Erythroblast (primary cell): ENCODE measurements at regions not wholly inside any gene's neighbourhood (a gene's known extent, or its start where the extent isn't known, plus 50 kb on each side); places are given as distances from the start of the nearest gene placed in this dataset.

Experiments
- GATA1 ChIP-seq: IDR thresholded peaks from 2 replicates; pipeline ENCODE4 v1.6.1; 2011; ENCODE audit warnings: low read depth, mild to moderate bottlenecking, control low read depth, low read length, moderate library complexity
- POLR2A ChIP-seq: IDR thresholded peaks from 2 replicates; pipeline ENCODE4 v1.6.1; 2011; ENCODE audit warnings: mild to moderate bottlenecking, low read length

DNA sequence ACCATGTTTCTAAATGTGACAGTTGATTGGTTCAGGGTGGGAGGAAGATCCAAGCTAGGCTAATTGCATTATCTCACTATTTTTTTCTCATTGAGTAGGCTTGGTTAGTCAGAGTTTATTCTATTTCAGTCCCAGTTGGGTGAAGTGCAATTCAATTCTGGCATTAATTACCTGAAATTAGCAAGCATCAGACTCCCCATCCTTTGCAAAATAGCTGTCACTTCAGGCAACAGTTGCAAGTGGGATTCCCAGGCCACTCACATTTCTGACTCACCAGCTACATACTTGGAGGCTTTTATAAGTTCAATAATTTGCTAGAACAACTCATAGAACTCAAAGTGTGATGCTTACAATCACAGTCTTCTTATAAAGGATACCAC, 155.8 kb upstream of the HAND2 start:
- TF ChIP-seq POLR2A = no peak
- no peak for TF ChIP-seq GATA1
